WERI-Rb-1 (cell line): ENCODE measurements at regions not wholly inside any gene's neighbourhood (a gene's known extent, or its start where the extent isn't known, plus 50 kb on each side); places are given as distances from the start of the nearest gene placed in this dataset.
A peak's percentile ranks its signal among the peaks of the same experiment; 100 is the strongest.

Experiments
- DNase-seq: peaks from one replicate; pipeline ENCODE4 v3.0.0-alpha.2; 2020
- H3K27ac ChIP-seq: fragments of 250-450 bp; sonication (Bioruptor Pico); 2 replicates; pipeline ENCODE4 v1.5.1; 2020; ENCODE audit warnings: mild to moderate bottlenecking, moderate library complexity
- H3K27me3 ChIP-seq: fragments of 250-450 bp; sonication (Bioruptor Pico); 2 replicates; pipeline ENCODE4 v1.5.1; 2021; ENCODE audit warnings: mild to moderate bottlenecking, low read depth, moderate library complexity; ENCODE audit not compliant: insufficient read depth, severe bottlenecking
- H3K36me3 ChIP-seq: fragments of 250-450 bp; sonication (Bioruptor Pico); 2 replicates; pipeline ENCODE4 v1.5.1; 2020; ENCODE audit warnings: mild to moderate bottlenecking, moderate library complexity
- H3K4me3 ChIP-seq: 2 replicates; pipeline ENCODE4 v1.5.1; 2011; ENCODE audit warnings: low read depth, mild to moderate bottlenecking, control low read depth, low read length
- H3K9me3 ChIP-seq: fragments of 250-450 bp; sonication (Bioruptor Pico); 2 replicates; pipeline ENCODE4 v1.5.1; 2021; ENCODE audit warnings: mild to moderate bottlenecking, moderate library complexity; ENCODE audit not compliant: severe bottlenecking
- TF ChIP-seq, protein P1 (sequence below): IDR thresholded peaks from 2 replicates; pipeline ENCODE4 v1.5.1; 2011; ENCODE audit warnings: low read depth, mild to moderate bottlenecking, control low read depth, inconsistent platforms, low read length

DNA sequence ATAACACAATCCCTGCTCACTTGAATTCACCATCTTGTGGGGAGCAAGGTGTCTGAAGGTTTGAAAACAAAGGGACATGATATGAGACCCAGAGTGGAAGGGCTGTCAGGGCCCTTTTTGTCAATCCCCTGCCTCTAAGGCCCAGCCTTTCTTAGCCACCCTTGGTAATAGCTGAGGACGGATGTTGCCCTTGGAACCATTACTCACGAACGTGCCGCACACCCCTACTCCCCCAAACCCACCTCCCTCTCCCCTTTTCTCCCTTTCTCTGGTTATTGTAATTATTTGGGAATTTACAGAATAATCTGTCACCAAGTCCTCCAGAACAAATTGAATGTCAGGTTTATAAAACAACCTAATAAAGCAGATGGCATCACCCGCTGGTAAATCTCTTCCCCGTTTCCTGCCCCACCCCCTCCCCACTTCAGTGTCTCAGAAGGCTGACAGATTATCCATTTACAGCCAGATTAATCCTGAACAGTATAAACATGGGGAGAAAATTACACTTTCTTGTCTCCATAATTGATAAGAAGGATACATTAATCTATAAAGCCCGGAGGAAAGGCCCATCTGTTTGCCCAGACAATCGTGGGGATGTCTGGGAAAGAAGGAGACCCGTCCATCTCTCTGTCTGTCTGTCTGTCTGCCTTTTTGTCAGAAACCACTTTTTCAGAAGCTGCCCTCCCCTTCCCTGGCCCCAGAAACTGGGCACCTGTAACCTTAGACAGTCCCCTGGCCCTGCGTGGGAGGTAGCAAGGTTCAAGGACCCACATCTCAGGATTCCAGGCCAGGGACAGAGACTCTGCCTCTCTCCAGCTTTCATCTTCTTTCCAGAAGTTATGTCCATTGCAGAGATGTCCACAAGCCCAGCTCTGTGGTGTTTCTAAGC, 60.6 kb upstream of the CD34 start:
- peak; percentile 95 for DNase-seq
- Histone ChIP-seq H3K4me3 (peak overlapping the region; percentile 3), H3K27ac (peak overlapping the region; percentile 89), H3K36me3 (no peaks in the 10 kb centered on the region), H3K27me3 (no peaks in the 10 kb centered on the region), H3K9me3 (no peaks in the 10 kb centered on the region)
- TF ChIP-seq, protein P1, sequence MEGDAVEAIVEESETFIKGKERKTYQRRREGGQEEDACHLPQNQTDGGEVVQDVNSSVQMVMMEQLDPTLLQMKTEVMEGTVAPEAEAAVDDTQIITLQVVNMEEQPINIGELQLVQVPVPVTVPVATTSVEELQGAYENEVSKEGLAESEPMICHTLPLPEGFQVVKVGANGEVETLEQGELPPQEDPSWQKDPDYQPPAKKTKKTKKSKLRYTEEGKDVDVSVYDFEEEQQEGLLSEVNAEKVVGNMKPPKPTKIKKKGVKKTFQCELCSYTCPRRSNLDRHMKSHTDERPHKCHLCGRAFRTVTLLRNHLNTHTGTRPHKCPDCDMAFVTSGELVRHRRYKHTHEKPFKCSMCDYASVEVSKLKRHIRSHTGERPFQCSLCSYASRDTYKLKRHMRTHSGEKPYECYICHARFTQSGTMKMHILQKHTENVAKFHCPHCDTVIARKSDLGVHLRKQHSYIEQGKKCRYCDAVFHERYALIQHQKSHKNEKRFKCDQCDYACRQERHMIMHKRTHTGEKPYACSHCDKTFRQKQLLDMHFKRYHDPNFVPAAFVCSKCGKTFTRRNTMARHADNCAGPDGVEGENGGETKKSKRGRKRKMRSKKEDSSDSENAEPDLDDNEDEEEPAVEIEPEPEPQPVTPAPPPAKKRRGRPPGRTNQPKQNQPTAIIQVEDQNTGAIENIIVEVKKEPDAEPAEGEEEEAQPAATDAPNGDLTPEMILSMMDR = no peak

DNA sequence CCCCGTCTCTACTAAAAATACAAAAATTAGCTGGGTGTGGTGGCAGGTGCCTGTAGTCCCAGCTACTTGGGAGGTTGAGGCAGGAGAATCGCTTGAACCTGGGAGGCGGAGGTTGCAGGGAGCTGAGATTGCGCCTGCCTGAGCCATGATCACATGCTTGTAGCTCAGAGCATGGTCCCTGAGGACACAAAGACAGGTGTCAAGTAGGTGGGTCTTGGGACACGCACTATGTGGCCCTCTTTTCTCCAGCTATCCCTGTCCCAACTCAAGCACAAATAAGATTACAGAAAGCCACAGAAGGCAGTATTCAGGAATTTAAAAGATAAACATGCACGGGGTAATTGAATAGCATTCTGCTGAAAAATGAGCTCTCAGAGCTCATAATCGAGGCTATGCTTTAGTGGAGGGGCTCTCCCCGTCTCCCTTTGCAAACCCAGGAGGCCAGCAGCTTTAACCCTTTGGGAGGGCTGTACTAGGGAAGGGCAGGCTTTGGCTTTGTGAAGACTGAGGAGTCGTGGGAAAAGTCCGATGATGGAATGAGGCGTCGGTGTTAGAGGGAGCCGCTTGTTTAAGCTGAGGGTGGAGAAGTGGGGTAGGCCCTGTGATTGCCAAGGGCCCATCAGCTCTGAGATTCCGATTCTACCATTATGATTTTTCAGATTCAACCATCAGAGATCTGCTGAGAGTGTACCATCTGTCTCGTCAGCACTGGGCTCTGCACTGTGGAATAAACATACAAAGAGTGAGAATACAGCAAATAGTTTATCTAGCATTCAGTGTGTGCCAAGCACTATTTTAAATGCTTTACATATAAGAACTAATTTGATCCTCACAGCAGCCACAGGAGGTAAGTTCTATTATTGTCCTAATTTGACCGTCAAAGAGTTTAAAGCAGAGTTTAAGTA, 59.7 kb upstream of the CD34 start:
- TF ChIP-seq, protein P1 = no peak
- peak; percentile 71 for DNase-seq
- Histone ChIP-seq H3K9me3 (no peaks in the 10 kb centered on the region), H3K4me3 (no peak overlapping the region), H3K27me3 (no peaks in the 10 kb centered on the region), H3K36me3 (no peaks in the 10 kb centered on the region), H3K27ac (peak overlapping the region; percentile 89)

- no peak for DNase-seq
- TF ChIP-seq, protein P1 = no peak
- H3K9me3 ChIP-seq = no peaks in the 10 kb centered on the region
- H3K27me3 ChIP-seq = no peaks in the 10 kb centered on the region
- H3K27ac ChIP-seq = no peak overlapping the region
- H3K4me3 ChIP-seq = no peak overlapping the region
- no peaks in the 10 kb centered on the region for H3K36me3 ChIP-seq
Measured at GRCh38 chr1:207969528-207969927, 58.6 kb upstream of the CD34 start.

DNA sequence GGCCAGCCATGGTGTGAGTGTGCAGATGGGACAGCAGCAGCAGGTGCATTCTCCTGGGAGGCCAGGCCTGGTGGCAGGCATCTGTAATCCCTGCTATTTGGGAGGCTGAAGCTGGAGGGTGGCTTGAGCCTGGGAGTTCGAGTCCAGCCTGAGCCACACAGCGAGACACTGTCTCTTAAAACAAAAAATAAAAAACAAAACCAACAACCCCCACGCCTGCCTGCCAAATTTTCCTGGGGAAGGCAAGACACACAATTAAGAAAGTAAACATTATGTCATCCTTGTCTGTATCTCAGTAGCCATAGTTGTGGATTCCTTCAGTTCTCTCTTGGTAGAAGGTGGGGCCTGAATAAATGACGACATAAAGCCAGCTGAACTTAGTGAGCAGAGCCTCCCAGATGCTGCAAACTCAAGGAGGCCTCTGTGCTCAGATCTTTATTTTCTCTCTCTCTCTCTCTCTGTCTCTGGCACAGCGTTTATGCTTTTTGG, 57.6 kb upstream of the CD34 start:
- no peaks in the 10 kb centered on the region for H3K27me3 ChIP-seq
- no peak overlapping the region for H3K27ac ChIP-seq
- no peaks in the 10 kb centered on the region for H3K36me3 ChIP-seq
- DNase-seq = peak; percentile 50
- TF ChIP-seq, protein P1 = no peak
- H3K4me3 ChIP-seq = no peak overlapping the region
- no peaks in the 10 kb centered on the region for H3K9me3 ChIP-seq

- no peaks in the 10 kb centered on the region for H3K27me3 ChIP-seq
- no peak overlapping the region for H3K27ac ChIP-seq
- no peaks in the 10 kb centered on the region for H3K36me3 ChIP-seq
- H3K9me3 ChIP-seq = no peaks in the 10 kb centered on the region
- no peak for DNase-seq
- no peak overlapping the region for H3K4me3 ChIP-seq
- TF ChIP-seq, protein P1 = no peak
Measured at GRCh38 chr1:207967703-207968102, 56.8 kb upstream of the CD34 start.
